GM23338 (cell line): ENCODE measurements at regions not wholly inside any gene's neighbourhood (a gene's known extent, or its start where the extent isn't known, plus 50 kb on each side); places are given as distances from the start of the nearest gene placed in this dataset.

ENCODE experiments used
- ATAC-seq: fragments of 200-7000 bp; cut with Tn5 transposase; 3 replicates; pipeline ENCODE4 v1.9.1; 2020
- DNase-seq: peaks from one replicate; pipeline ENCODE4 v3.0.0-alpha.2; 2015; ENCODE audit warnings: low spot score
- H2AFZ ChIP-seq: fragments of 200-600 bp; sonication (generic); 2 replicates; pipeline ENCODE4 v1.8.0; 2016; ENCODE audit warnings: antibody characterized with exemption, mild to moderate bottlenecking, moderate library complexity
- H3F3A ChIP-seq: fragments of 200-600 bp; sonication (generic); replicated peaks from 2 replicates; pipeline ENCODE4 v1.8.0; 2017; ENCODE audit warnings: antibody characterized with exemption, mixed run types, low read depth
- H3K27ac ChIP-seq: fragments of 200-600 bp; sonication (generic); 2 replicates; pipeline ENCODE4 v1.6.1; 2016; ENCODE audit warnings: low read depth
- H3K27me3 ChIP-seq: fragments of 200-600 bp; sonication (generic); 2 replicates; pipeline ENCODE4 v1.8.0; 2016; ENCODE audit warnings: mild to moderate bottlenecking, mixed run types, moderate library complexity; ENCODE audit not compliant: insufficient read depth
- H3K36me3 ChIP-seq: fragments of 200-600 bp; sonication (generic); 2 replicates; pipeline ENCODE4 v1.8.0; 2016; ENCODE audit warnings: mild to moderate bottlenecking; ENCODE audit not compliant: insufficient read depth
- H3K4me1 ChIP-seq: fragments of 200-600 bp; sonication (generic); 2 replicates; pipeline ENCODE4 v1.8.0; 2016; ENCODE audit warnings: mild to moderate bottlenecking, moderate library complexity; ENCODE audit not compliant: insufficient read depth
- H3K4me2 ChIP-seq: fragments of 200-600 bp; sonication (generic); 2 replicates; pipeline ENCODE4 v1.7.1; 2017; ENCODE audit warnings: mixed run types
- H3K4me3 ChIP-seq: fragments of 200-600 bp; sonication (generic); 2 replicates; pipeline ENCODE4 v1.6.1; 2016; ENCODE audit warnings: mixed run types
- H3K79me2 ChIP-seq: fragments of 200-600 bp; sonication (generic); replicated peaks from 2 replicates; pipeline ENCODE4 v1.8.0; 2017; ENCODE audit warnings: mild to moderate bottlenecking; ENCODE audit not compliant: insufficient read depth
- H3K9me2 ChIP-seq: fragments of 200-600 bp; sonication (generic); 2 replicates; pipeline ENCODE4 v1.8.0; 2017; ENCODE audit not compliant: insufficient read depth
- H4K20me1 ChIP-seq: fragments of 200-600 bp; sonication (generic); replicated peaks from 2 replicates; pipeline ENCODE4 v1.8.0; 2017; ENCODE audit warnings: mild to moderate bottlenecking; ENCODE audit not compliant: insufficient read depth
- H3K27ac Mint-ChIP-seq: 2 replicates; pipeline ENCODE4 v1.8.0; 2020; ENCODE audit warnings: inconsistent platforms, mild to moderate bottlenecking, moderate library complexity, mixed read lengths
- H3K27me3 Mint-ChIP-seq: 3 replicates; pipeline ENCODE4 v1.8.0; 2022; ENCODE audit warnings: low read depth, mild to moderate bottlenecking, moderate library complexity, mixed read lengths, inconsistent platforms; ENCODE audit not compliant: insufficient read depth, poor library complexity
- H3K36me3 Mint-ChIP-seq: 3 replicates; pipeline ENCODE4 v1.8.0; 2021; ENCODE audit warnings: low read depth, mild to moderate bottlenecking, inconsistent platforms, moderate library complexity, mixed read lengths
- H3K4me1 Mint-ChIP-seq: 3 replicates; pipeline ENCODE4 v1.8.0; 2020; ENCODE audit warnings: mild to moderate bottlenecking, inconsistent platforms, mixed read lengths
- H3K4me3 Mint-ChIP-seq: 3 replicates; pipeline ENCODE4 v1.8.0; 2021; ENCODE audit warnings: moderate library complexity, mild to moderate bottlenecking, inconsistent platforms, mixed read lengths
- H3K9me3 Mint-ChIP-seq: 3 replicates; pipeline ENCODE4 v1.8.0; 2020; ENCODE audit warnings: moderate library complexity, mild to moderate bottlenecking, inconsistent platforms, mixed read lengths
- CREB1 ChIP-seq: fragments of 250-450 bp; sonication (Bioruptor Pico); IDR thresholded peaks from 2 replicates; pipeline ENCODE4 v1.5.0; 2020; ENCODE audit warnings: low read depth, mild to moderate bottlenecking, moderate library complexity
- EZH2 ChIP-seq: fragments of 200-600 bp; sonication (generic); IDR thresholded peaks from one replicate; pipeline ENCODE4 v1.8.0; 2017; ENCODE audit warnings: antibody characterized with exemption, mild to moderate bottlenecking, low read depth; ENCODE audit not compliant: unreplicated experiment
- EZH2phosphoT487 ChIP-seq: fragments of 200-600 bp; sonication (generic); IDR thresholded peaks from one replicate; pipeline ENCODE4 v1.8.1; 2018; ENCODE audit warnings: antibody characterized with exemption; ENCODE audit not compliant: unreplicated experiment
- JUNB ChIP-seq: IDR thresholded peaks from one replicate; pipeline ENCODE4 v1.6.1; 2016; ENCODE audit warnings: antibody characterized with exemption; ENCODE audit not compliant: unreplicated experiment
- NANOG ChIP-seq: IDR thresholded peaks from 2 replicates; pipeline ENCODE4 v1.6.1; 2016; ENCODE audit warnings: antibody characterized with exemption, borderline replicate concordance
- POLR2AphosphoS5 ChIP-seq: IDR thresholded peaks from 2 replicates; pipeline ENCODE4 v1.6.1; 2016; ENCODE audit warnings: antibody characterized with exemption, low read depth
- STAT1 ChIP-seq: IDR thresholded peaks from one replicate; pipeline ENCODE4 v1.6.1; 2016; ENCODE audit warnings: antibody characterized with exemption; ENCODE audit not compliant: unreplicated experiment
- ZNF114 ChIP-seq: fragments of 250-450 bp; sonication (Bioruptor Pico); IDR thresholded peaks from 2 replicates; pipeline ENCODE4 v1.5.0; 2020; ENCODE audit warnings: mild to moderate bottlenecking, moderate library complexity
- TF ChIP-seq, protein P1 (sequence below), 2 experiments: fragments of 200-600 bp in 1 of 2; sonication (generic) in 1 of 2; conservative IDR thresholded peaks; 2 replicates each; pipeline versions ENCODE4 v1.5.1 to v1.6.1; 2016 to 2017; ENCODE audit warnings: antibody characterized with exemption in 2 of 2, low read depth in 2 of 2, mild to moderate bottlenecking in 2 of 2, moderate library complexity in 1 of 2
- TF ChIP-seq, protein P2 (sequence below): IDR thresholded peaks from one replicate; pipeline ENCODE4 v1.6.1; 2018; ENCODE audit warnings: antibody characterized with exemption; ENCODE audit not compliant: unreplicated experiment
- TF ChIP-seq, protein P3 (sequence below): IDR thresholded peaks from 2 replicates; pipeline ENCODE4 v1.6.1; 2016; ENCODE audit warnings: antibody characterized with exemption
- TF ChIP-seq, protein P4 (sequence below): fragments of 250-450 bp; sonication (Bioruptor Pico); IDR thresholded peaks from 2 replicates; pipeline ENCODE4 v1.5.0; 2020; ENCODE audit warnings: mild to moderate bottlenecking, moderate library complexity

DNA sequence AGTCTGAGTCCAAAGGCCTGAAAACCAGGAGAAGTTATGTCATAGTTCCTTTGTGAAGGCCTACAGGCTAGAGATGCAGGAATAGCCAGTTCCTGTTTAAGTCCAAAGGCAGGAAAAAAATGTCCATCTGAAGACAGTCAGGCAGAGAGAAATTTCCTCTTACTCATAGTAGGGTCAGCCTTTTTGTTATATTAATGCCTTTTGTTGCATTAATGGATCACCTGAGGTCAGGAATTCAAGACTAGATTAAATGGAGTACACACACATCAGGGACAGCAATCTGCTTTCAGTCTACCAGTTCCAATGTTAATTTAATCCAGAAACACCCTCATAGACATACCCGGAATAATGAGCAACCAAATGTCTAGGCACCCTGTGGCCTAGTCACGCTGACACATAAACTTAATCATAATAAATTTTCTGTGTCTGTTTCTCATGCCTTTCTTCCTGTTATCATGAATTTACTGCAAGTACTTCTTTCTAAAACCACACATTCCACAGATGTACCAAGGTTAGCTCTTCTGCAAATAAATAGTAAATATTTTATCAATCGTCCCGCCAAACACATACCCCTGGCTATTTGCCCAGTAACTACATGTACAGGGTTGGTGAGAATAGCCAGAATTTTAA lies 703.9 kb downstream of the EFNA5 start (continued):
- TF ChIP-seq CREB1, result no peak
- no peak for TF ChIP-seq NANOG
- TF ChIP-seq, protein P1, sequence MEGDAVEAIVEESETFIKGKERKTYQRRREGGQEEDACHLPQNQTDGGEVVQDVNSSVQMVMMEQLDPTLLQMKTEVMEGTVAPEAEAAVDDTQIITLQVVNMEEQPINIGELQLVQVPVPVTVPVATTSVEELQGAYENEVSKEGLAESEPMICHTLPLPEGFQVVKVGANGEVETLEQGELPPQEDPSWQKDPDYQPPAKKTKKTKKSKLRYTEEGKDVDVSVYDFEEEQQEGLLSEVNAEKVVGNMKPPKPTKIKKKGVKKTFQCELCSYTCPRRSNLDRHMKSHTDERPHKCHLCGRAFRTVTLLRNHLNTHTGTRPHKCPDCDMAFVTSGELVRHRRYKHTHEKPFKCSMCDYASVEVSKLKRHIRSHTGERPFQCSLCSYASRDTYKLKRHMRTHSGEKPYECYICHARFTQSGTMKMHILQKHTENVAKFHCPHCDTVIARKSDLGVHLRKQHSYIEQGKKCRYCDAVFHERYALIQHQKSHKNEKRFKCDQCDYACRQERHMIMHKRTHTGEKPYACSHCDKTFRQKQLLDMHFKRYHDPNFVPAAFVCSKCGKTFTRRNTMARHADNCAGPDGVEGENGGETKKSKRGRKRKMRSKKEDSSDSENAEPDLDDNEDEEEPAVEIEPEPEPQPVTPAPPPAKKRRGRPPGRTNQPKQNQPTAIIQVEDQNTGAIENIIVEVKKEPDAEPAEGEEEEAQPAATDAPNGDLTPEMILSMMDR (conservative IDR thresholded peaks at IDR 0.05; ENCODE audit: low read depth in 2 of 2), result no peak
- TF ChIP-seq JUNB, result no peak
- no peak for TF ChIP-seq STAT1

DNA sequence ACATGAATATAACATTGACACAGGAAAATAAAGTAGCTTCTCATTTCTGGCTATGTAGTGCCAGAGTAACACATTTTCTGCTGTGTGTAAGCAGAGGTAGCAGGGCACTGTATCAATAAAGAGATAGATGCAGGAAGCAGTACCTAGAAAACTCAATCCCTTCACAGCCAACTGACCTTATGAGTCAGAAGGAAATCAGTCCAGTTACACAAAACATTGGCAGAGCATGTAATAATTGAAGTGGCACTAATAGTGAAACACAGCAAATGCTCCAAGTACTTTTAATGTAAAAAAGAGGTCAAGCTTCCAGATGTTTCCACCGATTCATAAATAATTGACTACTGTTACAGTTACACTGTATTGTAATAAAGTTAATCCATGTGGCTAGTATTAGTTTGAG lies 706.6 kb downstream of the EFNA5 start:
- ATAC-seq, result no peak
- no peaks in the 10 kb centered on the region for H3F3A ChIP-seq
- peaks cover 27% of the 10 kb centered on the region for H3K36me3 Mint-ChIP-seq
- TF ChIP-seq POLR2AphosphoS5 (no peak), CREB1 (no peak), NANOG (no peak), EZH2 (no peak), ZNF114 (CRISPR knock-in tag) (no peak), JUNB (no peak), STAT1 (no peak), EZH2phosphoT487 (no peak)
- TF ChIP-seq, protein P2, sequence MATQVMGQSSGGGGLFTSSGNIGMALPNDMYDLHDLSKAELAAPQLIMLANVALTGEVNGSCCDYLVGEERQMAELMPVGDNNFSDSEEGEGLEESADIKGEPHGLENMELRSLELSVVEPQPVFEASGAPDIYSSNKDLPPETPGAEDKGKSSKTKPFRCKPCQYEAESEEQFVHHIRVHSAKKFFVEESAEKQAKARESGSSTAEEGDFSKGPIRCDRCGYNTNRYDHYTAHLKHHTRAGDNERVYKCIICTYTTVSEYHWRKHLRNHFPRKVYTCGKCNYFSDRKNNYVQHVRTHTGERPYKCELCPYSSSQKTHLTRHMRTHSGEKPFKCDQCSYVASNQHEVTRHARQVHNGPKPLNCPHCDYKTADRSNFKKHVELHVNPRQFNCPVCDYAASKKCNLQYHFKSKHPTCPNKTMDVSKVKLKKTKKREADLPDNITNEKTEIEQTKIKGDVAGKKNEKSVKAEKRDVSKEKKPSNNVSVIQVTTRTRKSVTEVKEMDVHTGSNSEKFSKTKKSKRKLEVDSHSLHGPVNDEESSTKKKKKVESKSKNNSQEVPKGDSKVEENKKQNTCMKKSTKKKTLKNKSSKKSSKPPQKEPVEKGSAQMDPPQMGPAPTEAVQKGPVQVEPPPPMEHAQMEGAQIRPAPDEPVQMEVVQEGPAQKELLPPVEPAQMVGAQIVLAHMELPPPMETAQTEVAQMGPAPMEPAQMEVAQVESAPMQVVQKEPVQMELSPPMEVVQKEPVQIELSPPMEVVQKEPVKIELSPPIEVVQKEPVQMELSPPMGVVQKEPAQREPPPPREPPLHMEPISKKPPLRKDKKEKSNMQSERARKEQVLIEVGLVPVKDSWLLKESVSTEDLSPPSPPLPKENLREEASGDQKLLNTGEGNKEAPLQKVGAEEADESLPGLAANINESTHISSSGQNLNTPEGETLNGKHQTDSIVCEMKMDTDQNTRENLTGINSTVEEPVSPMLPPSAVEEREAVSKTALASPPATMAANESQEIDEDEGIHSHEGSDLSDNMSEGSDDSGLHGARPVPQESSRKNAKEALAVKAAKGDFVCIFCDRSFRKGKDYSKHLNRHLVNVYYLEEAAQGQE, result no peak
- TF ChIP-seq, protein P3, sequence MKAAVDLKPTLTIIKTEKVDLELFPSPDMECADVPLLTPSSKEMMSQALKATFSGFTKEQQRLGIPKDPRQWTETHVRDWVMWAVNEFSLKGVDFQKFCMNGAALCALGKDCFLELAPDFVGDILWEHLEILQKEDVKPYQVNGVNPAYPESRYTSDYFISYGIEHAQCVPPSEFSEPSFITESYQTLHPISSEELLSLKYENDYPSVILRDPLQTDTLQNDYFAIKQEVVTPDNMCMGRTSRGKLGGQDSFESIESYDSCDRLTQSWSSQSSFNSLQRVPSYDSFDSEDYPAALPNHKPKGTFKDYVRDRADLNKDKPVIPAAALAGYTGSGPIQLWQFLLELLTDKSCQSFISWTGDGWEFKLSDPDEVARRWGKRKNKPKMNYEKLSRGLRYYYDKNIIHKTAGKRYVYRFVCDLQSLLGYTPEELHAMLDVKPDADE, result no peak
- TF ChIP-seq, protein P4, sequence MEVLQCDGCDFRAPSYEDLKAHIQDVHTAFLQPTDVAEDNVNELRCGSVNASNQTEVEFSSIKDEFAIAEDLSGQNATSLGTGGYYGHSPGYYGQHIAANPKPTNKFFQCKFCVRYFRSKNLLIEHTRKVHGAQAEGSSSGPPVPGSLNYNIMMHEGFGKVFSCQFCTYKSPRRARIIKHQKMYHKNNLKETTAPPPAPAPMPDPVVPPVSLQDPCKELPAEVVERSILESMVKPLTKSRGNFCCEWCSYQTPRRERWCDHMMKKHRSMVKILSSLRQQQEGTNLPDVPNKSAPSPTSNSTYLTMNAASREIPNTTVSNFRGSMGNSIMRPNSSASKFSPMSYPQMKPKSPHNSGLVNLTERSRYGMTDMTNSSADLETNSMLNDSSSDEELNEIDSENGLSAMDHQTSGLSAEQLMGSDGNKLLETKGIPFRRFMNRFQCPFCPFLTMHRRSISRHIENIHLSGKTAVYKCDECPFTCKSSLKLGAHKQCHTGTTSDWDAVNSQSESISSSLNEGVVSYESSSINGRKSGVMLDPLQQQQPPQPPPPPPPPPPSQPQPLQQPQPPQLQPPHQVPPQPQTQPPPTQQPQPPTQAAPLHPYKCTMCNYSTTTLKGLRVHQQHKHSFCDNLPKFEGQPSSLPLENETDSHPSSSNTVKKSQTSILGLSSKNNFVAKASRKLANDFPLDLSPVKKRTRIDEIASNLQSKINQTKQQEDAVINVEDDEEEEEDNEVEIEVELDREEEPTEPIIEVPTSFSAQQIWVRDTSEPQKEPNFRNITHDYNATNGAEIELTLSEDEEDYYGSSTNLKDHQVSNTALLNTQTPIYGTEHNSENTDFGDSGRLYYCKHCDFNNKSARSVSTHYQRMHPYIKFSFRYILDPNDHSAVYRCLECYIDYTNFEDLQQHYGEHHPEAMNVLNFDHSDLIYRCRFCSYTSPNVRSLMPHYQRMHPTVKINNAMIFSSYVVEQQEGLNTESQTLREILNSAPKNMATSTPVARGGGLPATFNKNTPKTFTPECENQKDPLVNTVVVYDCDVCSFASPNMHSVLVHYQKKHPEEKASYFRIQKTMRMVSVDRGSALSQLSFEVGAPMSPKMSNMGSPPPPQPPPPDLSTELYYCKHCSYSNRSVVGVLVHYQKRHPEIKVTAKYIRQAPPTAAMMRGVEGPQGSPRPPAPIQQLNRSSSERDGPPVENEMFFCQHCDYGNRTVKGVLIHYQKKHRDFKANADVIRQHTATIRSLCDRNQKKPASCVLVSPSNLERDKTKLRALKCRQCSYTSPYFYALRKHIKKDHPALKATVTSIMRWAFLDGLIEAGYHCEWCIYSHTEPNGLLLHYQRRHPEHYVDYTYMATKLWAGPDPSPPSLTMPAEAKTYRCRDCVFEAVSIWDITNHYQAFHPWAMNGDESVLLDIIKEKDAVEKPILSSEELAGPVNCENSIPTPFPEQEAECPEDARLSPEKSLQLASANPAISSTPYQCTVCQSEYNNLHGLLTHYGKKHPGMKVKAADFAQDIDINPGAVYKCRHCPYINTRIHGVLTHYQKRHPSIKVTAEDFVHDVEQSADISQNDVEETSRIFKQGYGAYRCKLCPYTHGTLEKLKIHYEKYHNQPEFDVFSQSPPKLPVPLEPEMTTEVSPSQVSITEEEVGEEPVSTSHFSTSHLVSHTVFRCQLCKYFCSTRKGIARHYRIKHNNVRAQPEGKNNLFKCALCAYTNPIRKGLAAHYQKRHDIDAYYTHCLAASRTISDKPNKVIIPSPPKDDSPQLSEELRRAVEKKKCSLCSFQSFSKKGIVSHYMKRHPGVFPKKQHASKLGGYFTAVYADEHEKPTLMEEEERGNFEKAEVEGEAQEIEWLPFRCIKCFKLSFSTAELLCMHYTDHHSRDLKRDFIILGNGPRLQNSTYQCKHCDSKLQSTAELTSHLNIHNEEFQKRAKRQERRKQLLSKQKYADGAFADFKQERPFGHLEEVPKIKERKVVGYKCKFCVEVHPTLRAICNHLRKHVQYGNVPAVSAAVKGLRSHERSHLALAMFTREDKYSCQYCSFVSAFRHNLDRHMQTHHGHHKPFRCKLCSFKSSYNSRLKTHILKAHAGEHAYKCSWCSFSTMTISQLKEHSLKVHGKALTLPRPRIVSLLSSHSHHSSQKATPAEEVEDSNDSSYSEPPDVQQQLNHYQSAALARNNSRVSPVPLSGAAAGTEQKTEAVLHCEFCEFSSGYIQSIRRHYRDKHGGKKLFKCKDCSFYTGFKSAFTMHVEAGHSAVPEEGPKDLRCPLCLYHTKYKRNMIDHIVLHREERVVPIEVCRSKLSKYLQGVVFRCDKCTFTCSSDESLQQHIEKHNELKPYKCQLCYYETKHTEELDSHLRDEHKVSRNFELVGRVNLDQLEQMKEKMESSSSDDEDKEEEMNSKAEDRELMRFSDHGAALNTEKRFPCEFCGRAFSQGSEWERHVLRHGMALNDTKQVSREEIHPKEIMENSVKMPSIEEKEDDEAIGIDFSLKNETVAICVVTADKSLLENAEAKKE (CRISPR knock-in tag), result no peak

More for the DNA sequence above, 706.6 kb downstream of the EFNA5 start:
- H3K4me1 ChIP-seq, result no peaks in the 10 kb centered on the region; the same call in 1 of the 2 replicates
- H3K36me3 ChIP-seq, result no peaks in the 10 kb centered on the region
- no peak overlapping the region for H3K27ac ChIP-seq
- 0 out of 2 replicates have a peak, but pooled peaks cover 5% of the 10 kb centered on the region for H3K9me2 ChIP-seq
- no peak overlapping the region for H3K4me3 Mint-ChIP-seq
- peaks cover 3% of the 10 kb centered on the region for H3K27me3 Mint-ChIP-seq
- peaks cover 4% of the 10 kb centered on the region; the same call in 2 of the 3 replicates for H3K9me3 Mint-ChIP-seq
- H4K20me1 ChIP-seq, result no peaks in the 10 kb centered on the region
- no peak overlapping the region for H2AFZ ChIP-seq
- H3K4me3 ChIP-seq, result no peak overlapping the region
- H3K27ac Mint-ChIP-seq, result no peak overlapping the region
- H3K79me2 ChIP-seq, result no peaks in the 10 kb centered on the region
- H3K4me2 ChIP-seq, result no peak overlapping the region
- H3K27me3 ChIP-seq, result no peaks in the 10 kb centered on the region
- DNase-seq, result no peak
- peaks cover 12% of the 10 kb centered on the region for H3K4me1 Mint-ChIP-seq
